GM18519 (cell line): ENCODE measurements at regions not wholly inside any gene's neighbourhood (a gene's known extent, or its start where the extent isn't known, plus 50 kb on each side); places are given as distances from the start of the nearest gene placed in this dataset.
"Not testable (repeated sequence)": the region's sequence is repeated elsewhere in the genome, so short reads cannot be mapped to it uniquely, and the experiment has no call there.

Experiments used
- ATAC-seq: cut with Tn5 transposase; IDR thresholded peaks from one replicate; pipeline ENCODE4 v1.9.1; 2021; ENCODE audit warnings: mild to moderate bottlenecking, moderate library complexity; ENCODE audit not compliant: unreplicated experiment, low FRiP score

- ATAC-seq = no peak
Observed at GRCh38 chr1:229133811-229134210, 137.1 kb upstream of the RAB4A start.

- not testable (repeated sequence) for ATAC-seq
Observed at GRCh38 chr1:229134381-229135217, 136.3 kb upstream of the RAB4A start.

- no peak for ATAC-seq
Observed at GRCh38 chr1:229135773-229136172, 135.1 kb upstream of the RAB4A start.

- no peak for ATAC-seq
Observed at GRCh38 chr1:229136822-229137221, 134.1 kb upstream of the RAB4A start.

GRCh38 chr1:229137271-229137670 is 133.6 kb upstream of the RAB4A start:
- ATAC-seq = no peak

GRCh38 chr1:229138058-229138457 is 132.9 kb upstream of the RAB4A start:
- ATAC-seq = no peak

GRCh38 chr1:229139331-229140118 is 131.4 kb upstream of the RAB4A start:
- peak; percentile 48 for ATAC-seq

- no peak for ATAC-seq
Observed at GRCh38 chr1:229140119-229140396, 130.9 kb upstream of the RAB4A start.

GRCh38 chr1:229141271-229141670 is 129.6 kb upstream of the RAB4A start:
- ATAC-seq = no peak

GRCh38 chr1:229141689-229142377 is 129.1 kb upstream of the RAB4A start:
- ATAC-seq = no peak

GRCh38 chr1:229142471-229142870 is 128.4 kb upstream of the RAB4A start:
- ATAC-seq = no peak

- no peak for ATAC-seq
Observed at GRCh38 chr1:229146647-229147046, 124.3 kb upstream of the RAB4A start.

- no peak for ATAC-seq
Observed at GRCh38 chr1:229147072-229147471, 123.8 kb upstream of the RAB4A start.

GRCh38 chr1:229148041-229148671 is 122.8 kb upstream of the RAB4A start:
- no peak for ATAC-seq

GRCh38 chr1:229148743-229149142 is 122.2 kb upstream of the RAB4A start:
- ATAC-seq = no peak

GRCh38 chr1:229149435-229149834 is 121.5 kb upstream of the RAB4A start:
- no peak for ATAC-seq

- ATAC-seq = no peak
Observed at GRCh38 chr1:229150518-229150917, 120.4 kb upstream of the RAB4A start.

GRCh38 chr1:229151412-229151811 is 119.5 kb upstream of the RAB4A start:
- not testable (repeated sequence) for ATAC-seq

GRCh38 chr1:229152311-229152710 is 118.6 kb upstream of the RAB4A start:
- no peak for ATAC-seq

- no peak for ATAC-seq
Observed at GRCh38 chr1:229153955-229154548, 116.9 kb upstream of the RAB4A start.
